ENCODE measurements at regions not wholly inside any gene's neighbourhood (a gene's known extent, or its start where the extent isn't known, plus 50 kb on each side); places are given as distances from the start of the nearest gene placed in this dataset.
"Not testable (repeated sequence)": the region's sequence is repeated elsewhere in the genome, so short reads cannot be mapped to it uniquely, and the experiment has no call there.

DNA sequence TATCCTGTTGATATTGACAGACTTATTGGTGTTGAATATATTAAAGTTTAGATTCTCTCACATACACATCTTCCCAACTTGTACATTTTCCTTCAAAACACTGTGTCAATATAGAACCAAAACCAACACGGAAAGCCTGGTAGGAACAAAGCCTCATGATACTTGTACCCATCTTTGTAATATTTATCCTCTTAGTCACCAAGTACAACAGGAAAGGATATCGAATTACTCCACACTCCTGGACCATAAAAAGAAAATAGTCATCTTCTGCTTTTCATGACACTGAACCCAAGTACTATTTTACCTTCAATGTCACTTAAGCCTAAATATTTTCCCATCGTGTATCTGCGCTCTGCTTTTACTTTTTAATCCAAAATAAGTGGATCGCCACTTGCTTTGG lies 702.9 kb upstream of the PCDH9 start:
- Histone ChIP-seq H3K27ac (no peak overlapping the region), H3K4me3 (replicated peaks in 1 of 3) (no peak overlapping the region), H3K27me3 (no peaks in the 10 kb centered on the region), H3K36me3 (no peaks in the 10 kb centered on the region), H3K9me3 (no peaks in the 10 kb centered on the region), H3K4me1 (no peaks in the 10 kb centered on the region)
- intact Hi-C loops (cut with DNase I): no loop called here
- WGBS, 2 donors: 89 to 91% methylated on average over 5 of the region's 5 CpGs
- DNase-seq: no peak
- TF ChIP-seq CTCF (IDR thresholded peaks at IDR 0.05): no peak
- no peak for TF ChIP-seq POLR2A (IDR thresholded peaks at IDR 0.05)

- no peak for DNase-seq
- WGBS, 2 donors: 78 to 82% methylated on average over 5 of the region's 5 CpGs
- H3K36me3 ChIP-seq: no peaks in the 10 kb centered on the region
- H3K9me3 ChIP-seq: no peaks in the 10 kb centered on the region
- H3K4me3 ChIP-seq (replicated peaks in 1 of 3): no peak overlapping the region
- TF ChIP-seq CTCF (IDR thresholded peaks at IDR 0.05) (no peak), POLR2A (IDR thresholded peaks at IDR 0.05) (no peak)
- no peak overlapping the region for H3K27ac ChIP-seq
- H3K27me3 ChIP-seq: no peaks in the 10 kb centered on the region
- no peaks in the 10 kb centered on the region for H3K4me1 ChIP-seq
- intact Hi-C loops (cut with DNase I): no loop called here
Observed at GRCh38 chr13:67917291-67917987, 687.3 kb upstream of the PCDH9 start.

GRCh38 chr13:67916650-67917049 lies 686.5 kb upstream of the PCDH9 start:
- Histone ChIP-seq H3K27me3 (no peaks in the 10 kb centered on the region), H3K4me1 (no peaks in the 10 kb centered on the region), H3K36me3 (no peaks in the 10 kb centered on the region), H3K9me3 (no peaks in the 10 kb centered on the region), H3K4me3 (replicated peaks in 1 of 3) (no peak overlapping the region), H3K27ac (no peak overlapping the region)
- WGBS, 2 donors: 68 to 79% methylated on average over 1 of the region's 1 CpG
- TF ChIP-seq POLR2A (IDR thresholded peaks at IDR 0.05) (no peak), CTCF (IDR thresholded peaks at IDR 0.05) (no peak)
- intact Hi-C loops (cut with DNase I): no loop called here
- no peak for DNase-seq

DNA sequence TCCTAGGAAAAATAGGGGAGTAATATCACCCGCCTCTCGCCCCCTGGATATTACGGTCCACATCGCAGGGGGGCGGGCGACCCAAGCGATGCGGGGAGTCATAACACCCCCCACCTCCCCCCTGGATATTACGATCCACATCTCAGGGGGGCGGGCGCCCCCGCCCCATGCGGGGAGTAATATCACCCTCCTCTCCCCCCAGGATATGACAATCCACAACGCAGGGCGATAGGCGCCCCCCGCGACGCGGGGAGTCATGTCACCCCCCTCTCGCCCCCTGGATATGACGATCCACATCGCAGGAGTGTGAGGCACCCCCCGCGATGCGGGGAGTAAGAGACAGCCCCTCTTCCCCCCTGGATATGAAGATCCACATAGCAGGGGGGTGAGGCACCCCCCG lies 684.4 kb upstream of the PCDH9 start:
- Histone ChIP-seq H3K27ac (no peak overlapping the region), H3K36me3 (no peaks in the 10 kb centered on the region), H3K4me1 (no peaks in the 10 kb centered on the region), H3K9me3 (no peaks in the 10 kb centered on the region), H3K27me3 (no peaks in the 10 kb centered on the region), H3K4me3 (replicated peaks in 1 of 3) (no peak overlapping the region)
- 90 to 94% methylated on average over 22 to 23 of the region's 27 CpGs for WGBS, 2 donors
- DNase-seq: no peak
- TF ChIP-seq POLR2A (IDR thresholded peaks at IDR 0.05): no peak
- no peak for TF ChIP-seq CTCF (IDR thresholded peaks at IDR 0.05)
- intact Hi-C loops (cut with DNase I): no loop called here

GRCh38 chr13:67902960-67903359 lies 672.8 kb upstream of the PCDH9 start:
- H3K36me3 ChIP-seq; H3K27ac ChIP-seq; H3K4me3 ChIP-seq (replicated peaks in 1 of 3); intact Hi-C loops (cut with DNase I); DNase-seq; H3K4me1 ChIP-seq; H3K27me3 ChIP-seq; H3K9me3 ChIP-seq: not testable (repeated sequence)
- 70 to 77% methylated on average over 8 of the region's 8 CpGs for WGBS, 2 donors
